Pancreas (tissue), 10 donors: ENCODE measurements at regions not wholly inside any gene's neighbourhood (a gene's known extent, or its start where the extent isn't known, plus 50 kb on each side); places are given as distances from the start of the nearest gene placed in this dataset.

ENCODE experiments used
- ATAC-seq, 4 donors: fragments of 200-7000 bp; cut with Tn5 transposase; one replicate each; pipeline versions ENCODE4 v1.8.0 to v1.9.1; 2020; ENCODE audit warnings: mild to moderate bottlenecking in 4 of 4, moderate library complexity in 4 of 4
- DNase-seq, 6 donors: peaks; one replicate each; pipeline ENCODE4 v3.0.0-alpha.2; 2020
- FAIRE-seq: peaks from 2 replicates; lab custom pipeline; 2012; peaks lifted over from hg19 to GRCh38; lab: Jason Lieb, UNC
- H3K27ac ChIP-seq, 4 donors: fragments of 200-600 bp; sonication (generic); 1 replicate in 3 of 4; 2 replicates in 1 of 4; pipeline versions ENCODE4 v1.5.0 to v1.8.0; 2020
- H3K27me3 ChIP-seq, 4 donors: fragments of 200-600 bp; one replicate each; pipeline ENCODE4 v1.8.0; 2021
- H3K36me3 ChIP-seq, 3 donors: fragments of 200-600 bp; sonication (generic) in 1 of 3; one replicate each; pipeline versions ENCODE4 v1.5.0 to v1.8.0; 2020 to 2021
- H3K4me1 ChIP-seq, 3 donors: fragments of 200-600 bp; one replicate each; pipeline ENCODE4 v1.8.0; 2021
- H3K4me3 ChIP-seq, 4 donors: fragments of 200-600 bp; sonication (generic) in 2 of 4; one replicate each; pipeline versions ENCODE4 v1.5.0 to v1.8.0; 2020 to 2021
- H3K9me3 ChIP-seq, 4 donors: fragments of 200-600 bp; one replicate each; pipeline ENCODE4 v1.8.0; 2021
- WGBS, 2 donors: extraction: QIAGEN DNeasy Blood & Tissue Kit; methylation state at CpG; one replicate each; pipeline ENCODE4 v1.1.7; 2013; 5-methylcytosine and 5-hydroxymethylcytosine counted together
- intact Hi-C, 3 donors: fragments of 100-400 bp; cut with DNase I; formaldehyde crosslinking; loops; one replicate each; pipeline versions ENCODE4 v1.11.1 to v1.14.2; 2022
- TF ChIP-seq, protein P1 (sequence below), 4 donors: fragments of 200-600 bp; sonication (generic) in 3 of 4; IDR thresholded peaks; one replicate each; pipeline versions ENCODE4 v1.5.0 to v1.8.0; 2021; ENCODE audit warnings: antibody characterized with exemption in 4 of 4
- donor health status: healthy with polysubstance abuse.
- donor health status: DM: no; HTN: no; CAD: no; lungs with moderate emphysema.
- donor health status: DM: no; HTN: no; CAD: no.
- donor health status: control.
- donor health status: control.
- donor health status: Bipolar disorder and iron deficiency.
- donor health status: DM: yes; HTN: yes; CAD: no.
- donor health status: DM: no; HTN: no; CAD: no.
- donor health status: DM: no; HTN: no; CAD: no.
- donor health status: DM: yes; HTN: yes; CAD: no.

GRCh38 chr3:118760585-118761290 lies 273.9 kb downstream of the IGSF11 start:
- DNase-seq (no peak), ATAC-seq (no peak), FAIRE-seq (no peak)
- Histone ChIP-seq H3K4me3 (no peak overlapping the region), H3K9me3 (no peaks in the 10 kb centered on the region), H3K27me3 (no peaks in the 10 kb centered on the region), H3K4me1 (no peaks in the 10 kb centered on the region), H3K27ac (no peak overlapping the region), H3K36me3 (no peaks in the 10 kb centered on the region)
- 35 to 37% methylated on average over 5 of the region's 5 CpGs for WGBS, 2 donors
- TF ChIP-seq, protein P1, sequence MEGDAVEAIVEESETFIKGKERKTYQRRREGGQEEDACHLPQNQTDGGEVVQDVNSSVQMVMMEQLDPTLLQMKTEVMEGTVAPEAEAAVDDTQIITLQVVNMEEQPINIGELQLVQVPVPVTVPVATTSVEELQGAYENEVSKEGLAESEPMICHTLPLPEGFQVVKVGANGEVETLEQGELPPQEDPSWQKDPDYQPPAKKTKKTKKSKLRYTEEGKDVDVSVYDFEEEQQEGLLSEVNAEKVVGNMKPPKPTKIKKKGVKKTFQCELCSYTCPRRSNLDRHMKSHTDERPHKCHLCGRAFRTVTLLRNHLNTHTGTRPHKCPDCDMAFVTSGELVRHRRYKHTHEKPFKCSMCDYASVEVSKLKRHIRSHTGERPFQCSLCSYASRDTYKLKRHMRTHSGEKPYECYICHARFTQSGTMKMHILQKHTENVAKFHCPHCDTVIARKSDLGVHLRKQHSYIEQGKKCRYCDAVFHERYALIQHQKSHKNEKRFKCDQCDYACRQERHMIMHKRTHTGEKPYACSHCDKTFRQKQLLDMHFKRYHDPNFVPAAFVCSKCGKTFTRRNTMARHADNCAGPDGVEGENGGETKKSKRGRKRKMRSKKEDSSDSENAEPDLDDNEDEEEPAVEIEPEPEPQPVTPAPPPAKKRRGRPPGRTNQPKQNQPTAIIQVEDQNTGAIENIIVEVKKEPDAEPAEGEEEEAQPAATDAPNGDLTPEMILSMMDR (IDR thresholded peaks at IDR 0.05): no peak
- intact Hi-C loops: no loop called here

GRCh38 chr3:118761291-118761606 lies 273.4 kb downstream of the IGSF11 start:
- FAIRE-seq: no peak
- Histone ChIP-seq H3K4me1 (no peaks in the 10 kb centered on the region), H3K9me3 (no peaks in the 10 kb centered on the region), H3K27ac (no peak overlapping the region), H3K36me3 (no peaks in the 10 kb centered on the region), H3K27me3 (no peaks in the 10 kb centered on the region), H3K4me3 (no peak overlapping the region)
- ATAC-seq: no peak
- intact Hi-C loops: no loop called here
- TF ChIP-seq, protein P1 (IDR thresholded peaks at IDR 0.05): no peak
- no peak for DNase-seq

DNA sequence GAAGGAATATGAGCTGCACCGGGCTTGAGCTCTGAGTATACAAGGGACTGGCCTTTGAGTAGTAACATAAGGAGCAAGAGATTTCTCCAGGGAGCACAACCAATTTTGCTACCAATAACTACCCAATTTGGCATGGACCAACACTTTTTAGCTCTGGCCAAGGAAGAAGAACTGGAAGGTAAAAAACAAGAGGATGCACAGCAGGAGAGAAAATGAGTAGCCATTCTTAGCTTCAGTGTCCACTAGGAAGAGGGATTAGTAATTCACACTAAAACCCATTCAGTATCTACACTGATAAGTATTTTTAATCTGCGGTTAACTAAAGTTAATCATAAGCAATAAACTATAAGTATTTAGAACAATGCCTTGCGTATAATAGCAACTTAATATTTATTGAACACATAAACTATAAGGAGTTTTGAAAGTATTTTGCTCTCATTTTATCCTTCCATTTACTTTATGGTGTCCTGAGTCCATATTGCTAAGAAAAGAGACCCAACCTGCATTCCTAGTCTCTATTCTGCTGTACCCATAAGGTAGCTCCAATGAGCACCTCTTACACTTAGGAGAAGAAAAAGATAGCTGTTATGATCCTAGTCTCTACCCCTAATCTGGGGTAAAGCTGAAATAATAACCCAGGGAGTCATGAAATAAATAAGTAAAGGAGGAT lies 268.9 kb downstream of the IGSF11 start:
- intact Hi-C loops: no loop called here
- FAIRE-seq (no peak), ATAC-seq (no peak), DNase-seq (no peak)
- Histone ChIP-seq H3K27ac (no peak overlapping the region), H3K27me3 (no peaks in the 10 kb centered on the region), H3K9me3 (no peaks in the 10 kb centered on the region), H3K36me3 (no peaks in the 10 kb centered on the region), H3K4me3 (no peak overlapping the region), H3K4me1 (no peaks in the 10 kb centered on the region)
- WGBS, 2 donors: 93 to 95% methylated on average over 3 of the region's 3 CpGs
- TF ChIP-seq, protein P1 (IDR thresholded peaks at IDR 0.05): no peak

- Histone ChIP-seq H3K27me3 (no peaks in the 10 kb centered on the region), H3K27ac (no peak overlapping the region), H3K9me3 (no peaks in the 10 kb centered on the region), H3K36me3 (no peaks in the 10 kb centered on the region), H3K4me1 (no peaks in the 10 kb centered on the region), H3K4me3 (no peak overlapping the region)
- DNase-seq (no peak), ATAC-seq (no peak), FAIRE-seq (no peak)
- intact Hi-C loops: no loop called here
- TF ChIP-seq, protein P1 (IDR thresholded peaks at IDR 0.05): no peak
These were observed 268.4 kb downstream of the IGSF11 start for GRCh38 chr3:118766306-118766669.

DNA sequence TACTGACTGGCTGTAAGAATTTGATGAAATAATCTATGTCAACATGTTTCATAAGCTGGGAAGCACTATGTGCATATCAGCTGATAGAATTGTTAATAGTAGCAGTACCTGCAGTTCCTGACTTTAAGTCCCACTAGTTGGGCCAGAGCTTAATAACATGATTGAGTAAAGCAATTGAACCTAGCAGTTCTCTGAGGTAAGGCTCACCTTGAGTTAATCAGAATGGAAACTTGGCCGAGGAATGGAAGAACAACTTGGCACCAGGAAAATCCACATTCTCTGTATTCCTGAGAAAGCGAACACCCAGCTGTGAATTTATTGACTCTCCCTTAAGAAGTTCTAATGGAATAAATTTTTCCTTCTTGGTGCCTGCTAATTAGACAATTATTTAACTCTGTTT lies 262.6 kb downstream of the IGSF11 start:
- Histone ChIP-seq H3K27ac (peak overlapping the region in 1 of 4 donors; percentile 17), H3K36me3 (no peaks in the 10 kb centered on the region), H3K4me3 (no peak overlapping the region), H3K4me1 (peaks cover 0 to 9% (median 7%) of the 10 kb centered on the region in 3 donors), H3K9me3 (no peaks in the 10 kb centered on the region), H3K27me3 (no peaks in the 10 kb centered on the region)
- intact Hi-C loops: no loop called here
- 26 to 29% methylated on average over 2 of the region's 2 CpGs for WGBS, 2 donors
- FAIRE-seq: no peak
- TF ChIP-seq, protein P1 (IDR thresholded peaks at IDR 0.05): no peak
- DNase-seq: peak in 2 of 6 donors; percentile 4 to 13
- peak; percentile 80 to 90 (median 82) for ATAC-seq
